COLO668 (cell line): ENCODE measurements at regions not wholly inside any gene's neighbourhood (a gene's known extent, or its start where the extent isn't known, plus 50 kb on each side); places are given as distances from the start of the nearest gene placed in this dataset.

Source experiments
- DNase-seq: peaks from one replicate; lab custom pipeline; 2025; ENCODE audit not compliant: unreplicated experiment; lab: John Stamatoyannopoulos, UW

DNA sequence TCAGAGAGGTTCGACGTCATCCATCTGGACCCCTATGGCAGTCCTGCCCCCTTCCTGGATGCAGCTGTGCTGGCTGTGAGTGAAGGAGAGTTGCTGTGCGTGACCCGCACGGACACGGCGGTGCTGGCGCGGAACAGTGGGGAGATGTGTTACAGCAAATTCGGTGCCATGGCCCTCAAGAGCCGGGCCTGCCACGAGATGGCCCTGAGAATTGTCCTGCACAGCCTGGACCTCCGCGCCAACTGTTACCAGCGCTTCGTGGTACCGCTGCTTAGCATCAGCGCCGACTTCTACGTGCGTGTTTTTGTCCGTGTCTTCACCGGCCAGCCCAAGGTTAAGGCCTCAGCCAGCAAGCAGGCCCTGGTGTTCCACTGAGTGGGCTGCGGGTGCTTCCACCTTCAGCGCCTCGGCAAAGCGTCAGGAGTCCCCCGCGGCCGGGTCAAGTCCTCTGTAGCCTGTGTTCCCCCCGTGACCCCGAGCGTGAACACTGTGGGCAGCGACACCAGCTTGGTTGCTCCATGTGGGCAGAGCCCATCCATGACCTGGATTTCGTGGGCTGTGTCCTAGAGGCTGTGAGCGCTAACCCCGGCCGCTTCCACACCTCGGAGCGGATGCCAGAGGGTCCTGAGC, 186.7 kb upstream of the SLITRK2 start:
- DNase-seq: no peak

DNA sequence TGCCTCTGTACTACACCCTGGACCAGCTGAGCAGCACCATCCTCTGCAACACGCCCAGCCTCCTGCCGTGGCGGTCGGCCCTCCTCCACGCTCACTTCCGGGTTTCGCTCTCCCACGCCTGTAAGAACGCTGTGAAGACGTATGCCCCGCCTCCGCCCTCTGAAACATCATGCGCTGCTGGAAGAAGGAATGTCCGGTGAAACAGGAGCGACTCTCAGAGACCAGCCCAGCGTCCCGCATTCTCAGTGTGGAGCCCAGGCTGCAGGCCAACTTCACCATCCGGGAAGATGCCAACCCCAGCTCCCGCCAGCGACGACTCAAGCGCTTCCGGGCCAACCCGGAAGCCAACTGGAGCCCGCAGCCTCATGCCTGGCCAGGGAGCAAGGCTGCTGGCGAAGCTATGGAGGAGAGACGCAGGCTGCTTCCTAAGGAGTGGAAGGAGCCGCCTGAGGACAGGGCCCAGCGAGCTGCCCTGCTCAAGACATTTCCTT, 186.1 kb upstream of the SLITRK2 start:
- no peak for DNase-seq

DNA sequence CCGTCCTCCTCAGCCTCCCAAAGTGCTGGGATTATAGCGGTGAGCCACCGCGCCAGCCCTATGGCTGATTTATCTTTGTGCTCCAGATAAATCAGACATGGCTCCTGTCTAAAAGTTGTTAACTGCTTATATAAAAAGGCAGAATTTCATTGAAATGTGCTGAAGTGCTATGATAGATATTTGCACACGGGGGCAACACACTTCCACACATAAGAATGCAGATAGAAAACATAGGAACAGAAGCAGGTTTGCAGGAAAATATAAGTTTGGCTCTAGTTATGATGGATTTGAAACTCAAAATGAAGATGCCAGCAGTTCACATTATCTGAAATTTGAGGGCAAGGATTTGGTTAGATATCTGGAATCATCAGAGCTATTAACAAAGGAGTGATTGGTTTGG, 163.1 kb upstream of the SLITRK2 start:
- DNase-seq: no peak

DNA sequence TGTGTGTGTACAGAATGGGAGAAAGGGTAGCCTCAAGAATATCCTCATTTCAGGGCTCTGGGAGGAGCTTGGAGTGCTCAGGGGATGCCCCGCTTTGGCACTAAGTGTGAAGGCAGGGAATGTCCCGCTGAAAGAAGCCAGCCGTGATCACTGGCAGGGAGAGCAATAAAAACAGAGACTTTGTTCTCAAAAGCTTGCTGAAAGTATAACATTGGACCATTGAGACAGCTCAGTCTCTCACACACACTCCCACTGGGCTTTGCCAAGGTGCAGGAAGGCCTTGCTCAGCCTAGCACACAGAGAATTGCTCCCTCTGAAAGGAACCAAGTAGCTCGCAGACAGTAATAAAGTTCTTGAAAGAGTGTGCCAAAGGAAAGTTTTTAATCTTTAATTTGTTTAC, 143.8 kb upstream of the SLITRK2 start:
- DNase-seq: no peak

DNA sequence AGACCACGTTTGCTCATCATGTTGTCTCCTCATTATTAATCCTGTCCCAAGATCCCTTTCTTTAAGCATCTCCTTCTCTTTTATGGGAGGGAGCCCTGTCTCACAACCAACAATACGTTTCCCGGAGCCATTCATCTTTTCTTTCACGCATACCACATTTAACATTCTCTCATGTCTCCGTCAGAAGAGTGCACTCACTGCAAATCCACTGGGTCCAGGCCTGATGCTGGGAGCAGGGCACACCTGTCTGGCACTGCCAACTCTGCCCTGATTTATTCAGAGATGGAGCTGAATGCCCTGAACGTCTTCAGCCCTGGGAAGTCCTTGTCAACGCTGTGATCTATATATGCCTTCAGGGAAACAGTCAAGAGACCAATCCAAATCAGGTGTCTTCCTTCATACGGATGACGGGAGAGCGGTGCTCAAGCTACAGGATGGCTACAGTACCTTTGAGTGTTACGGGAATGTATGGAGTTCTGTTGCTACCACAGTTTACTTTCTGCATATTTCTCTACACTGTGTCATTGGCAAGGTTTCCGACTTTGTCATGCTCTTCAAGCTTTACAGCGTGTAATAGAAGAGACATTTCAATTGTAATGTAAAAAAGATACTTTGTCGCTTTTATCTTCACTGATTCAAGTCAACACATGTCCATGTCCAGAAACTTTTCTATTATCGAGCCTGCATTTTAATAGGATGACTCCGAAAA, 140.4 kb upstream of the SLITRK2 start:
- no peak for DNase-seq

DNA sequence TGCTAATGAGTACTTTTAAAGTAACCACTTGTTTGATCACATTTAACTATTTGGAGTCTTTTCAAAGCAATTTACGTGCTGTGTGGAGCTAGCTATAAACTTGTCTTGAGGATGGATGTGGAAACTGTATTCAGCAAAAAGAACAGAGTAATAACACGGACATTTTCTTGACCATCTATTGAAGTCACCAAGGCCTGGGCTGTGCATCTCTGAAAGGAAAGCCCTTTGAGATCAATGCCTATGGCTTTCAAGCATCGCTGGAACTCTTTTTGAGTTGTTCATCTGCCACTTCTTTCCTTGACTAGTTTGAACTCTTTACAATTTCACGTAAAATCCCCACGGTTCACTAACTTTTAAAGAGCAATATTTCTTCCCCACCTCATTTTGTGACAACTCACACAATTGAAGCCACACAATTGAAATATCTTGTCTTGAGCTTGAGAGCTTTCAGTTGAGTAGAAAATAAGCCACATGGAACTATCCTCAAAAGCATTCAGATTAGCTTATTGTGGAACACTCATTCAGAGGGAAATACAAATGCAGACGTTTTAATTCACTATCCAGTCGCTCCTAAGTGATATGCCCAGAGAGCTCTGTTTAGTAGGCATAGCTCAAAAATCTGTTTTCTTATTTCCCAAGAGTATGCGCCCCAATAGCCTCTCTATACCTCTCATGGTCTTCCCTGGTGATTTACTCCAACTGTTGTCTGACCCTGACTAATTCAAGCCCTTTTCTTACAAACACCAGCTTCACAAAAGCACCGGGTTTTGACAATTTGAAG, 134.9 kb upstream of the SLITRK2 start:
- no peak for DNase-seq

DNA sequence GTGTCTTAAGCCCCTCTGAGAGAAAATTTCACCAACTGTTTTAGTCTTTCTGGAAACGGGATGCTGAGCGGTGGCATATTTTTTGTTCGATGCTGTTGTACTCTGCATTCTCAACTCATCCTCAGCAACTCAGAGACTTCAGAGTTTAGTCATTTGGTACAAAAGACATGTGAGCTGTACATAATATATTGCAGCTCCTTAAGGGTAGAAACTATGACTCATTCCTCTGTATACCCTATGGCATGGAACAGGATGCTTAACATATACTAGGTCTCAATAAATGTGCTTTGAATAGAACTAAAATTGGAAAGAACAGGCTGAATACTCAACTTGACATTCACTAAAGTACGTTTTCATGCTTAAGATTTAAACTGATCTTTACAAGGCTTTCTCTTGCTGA, 130.5 kb upstream of the SLITRK2 start:
- DNase-seq: no peak

DNA sequence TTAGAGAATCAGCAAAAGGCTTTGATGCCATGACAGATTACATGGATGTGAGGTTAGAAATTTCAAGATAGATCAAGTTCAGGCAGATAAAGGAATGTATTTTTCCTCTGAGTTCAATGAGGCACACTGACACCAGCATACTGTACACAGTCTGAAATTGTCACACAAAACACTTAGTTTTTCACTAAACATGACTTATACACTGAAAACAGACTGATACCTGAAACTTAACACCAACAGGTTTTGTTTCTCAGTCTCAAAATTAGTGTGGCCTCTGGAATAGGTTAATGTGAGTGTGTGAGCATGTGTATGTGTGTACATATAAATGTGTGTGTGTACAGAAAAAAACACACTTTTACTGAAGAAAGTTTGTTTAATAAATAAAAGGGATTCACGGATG, 129.9 kb upstream of the SLITRK2 start:
- no peak for DNase-seq

DNA sequence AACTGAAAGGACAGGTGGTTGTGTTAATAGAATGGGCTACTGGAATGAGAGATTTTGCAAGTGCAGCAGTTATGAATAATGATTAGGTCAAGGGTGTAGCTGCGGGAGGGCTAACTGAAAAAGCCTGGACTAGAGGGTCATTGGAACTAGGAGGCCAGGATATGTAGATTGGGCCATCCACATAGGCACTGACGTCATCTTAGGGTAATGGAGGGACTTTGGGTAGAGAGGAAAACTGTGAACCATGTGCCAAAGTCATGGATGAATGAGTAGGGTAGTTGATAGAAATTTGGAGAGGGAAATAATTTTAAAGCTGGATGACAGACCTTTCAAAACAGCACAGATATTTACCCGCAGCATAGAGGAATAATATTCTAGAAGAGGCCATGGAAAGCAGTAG, 123.6 kb upstream of the SLITRK2 start:
- no peak for DNase-seq

DNA sequence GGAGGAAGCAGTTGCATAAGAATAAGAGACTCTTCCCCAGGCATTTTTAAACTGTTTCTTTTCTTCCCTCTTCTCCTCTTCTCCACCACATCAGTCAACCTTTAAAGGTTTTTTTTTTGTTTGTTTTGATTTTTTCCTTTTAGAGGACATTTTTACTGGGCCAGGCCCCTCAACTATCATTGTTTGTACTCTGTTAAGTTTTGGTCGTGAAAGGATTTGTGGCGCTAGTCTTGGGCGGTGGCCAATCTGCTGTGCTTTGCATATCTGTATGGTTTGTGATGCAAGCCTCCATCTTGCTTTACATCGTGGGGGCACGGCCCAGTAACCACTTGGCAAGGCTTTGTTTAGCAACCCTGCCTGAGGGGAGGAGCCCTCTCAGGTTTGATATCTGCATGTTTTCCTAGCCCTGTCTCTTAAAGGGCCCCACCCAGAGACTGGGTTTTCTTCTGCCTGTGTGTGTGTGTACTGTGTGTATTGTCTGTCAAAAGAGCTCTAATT, 101.9 kb upstream of the SLITRK2 start:
- no peak for DNase-seq

DNA sequence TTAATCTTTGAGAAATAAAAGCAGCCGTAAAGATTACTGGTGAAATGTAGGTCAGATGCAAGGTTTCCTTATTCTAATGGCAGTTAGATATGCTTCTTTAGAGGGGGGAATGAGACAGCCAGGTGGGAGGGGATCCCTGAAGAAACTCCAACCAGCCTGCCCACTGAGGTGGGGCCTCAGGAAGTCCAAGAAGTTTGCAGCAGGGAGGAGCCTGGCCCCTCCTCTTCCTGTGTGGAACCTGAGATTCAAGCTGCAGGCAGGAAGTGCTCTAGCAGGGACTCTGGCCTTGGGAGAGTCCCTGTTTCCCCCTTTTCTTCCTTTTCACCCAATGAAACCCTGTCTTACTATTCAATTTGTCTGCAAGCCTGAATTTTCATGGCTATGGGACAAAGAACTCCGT, 101.4 kb upstream of the SLITRK2 start:
- no peak for DNase-seq

DNA sequence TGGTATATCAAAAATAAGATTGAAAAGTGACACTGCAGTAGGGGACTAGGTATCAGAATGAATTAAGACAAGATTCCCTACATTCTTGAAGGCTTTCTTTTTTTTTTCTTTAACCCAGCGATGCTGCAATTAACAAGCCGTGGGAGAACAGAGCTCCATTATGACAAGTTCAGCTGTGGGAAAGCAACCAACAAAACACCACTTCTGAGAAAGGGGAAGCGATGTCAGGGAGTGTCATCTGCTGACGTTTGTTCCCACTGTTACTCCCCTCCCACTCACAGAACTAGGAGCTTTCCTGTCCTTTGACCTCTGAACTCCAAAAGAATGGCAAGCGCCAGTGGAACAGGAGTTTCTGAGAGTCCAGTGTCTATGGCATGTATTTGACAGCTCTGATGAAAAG, 90.2 kb upstream of the SLITRK2 start:
- DNase-seq: no peak

DNA sequence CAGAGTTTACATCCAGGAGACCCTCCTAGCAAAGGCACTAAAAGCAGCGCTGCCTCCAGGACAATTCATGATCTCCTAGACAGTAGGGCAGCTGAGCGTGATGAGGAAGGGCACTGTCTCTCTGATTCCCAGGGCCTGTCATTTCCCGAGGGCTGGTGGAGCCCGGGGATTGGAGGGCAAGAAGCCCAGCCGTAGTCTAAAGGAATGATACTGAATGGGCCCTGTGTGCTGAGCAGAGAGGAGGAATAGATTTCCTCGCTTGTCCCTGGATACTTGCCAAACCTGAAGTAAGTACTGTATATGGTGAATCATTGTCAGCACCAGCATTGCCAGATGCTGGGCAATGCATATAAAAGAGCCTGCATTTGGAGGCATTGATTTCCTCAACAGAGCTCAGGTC, 88.0 kb upstream of the SLITRK2 start:
- DNase-seq: no peak

DNA sequence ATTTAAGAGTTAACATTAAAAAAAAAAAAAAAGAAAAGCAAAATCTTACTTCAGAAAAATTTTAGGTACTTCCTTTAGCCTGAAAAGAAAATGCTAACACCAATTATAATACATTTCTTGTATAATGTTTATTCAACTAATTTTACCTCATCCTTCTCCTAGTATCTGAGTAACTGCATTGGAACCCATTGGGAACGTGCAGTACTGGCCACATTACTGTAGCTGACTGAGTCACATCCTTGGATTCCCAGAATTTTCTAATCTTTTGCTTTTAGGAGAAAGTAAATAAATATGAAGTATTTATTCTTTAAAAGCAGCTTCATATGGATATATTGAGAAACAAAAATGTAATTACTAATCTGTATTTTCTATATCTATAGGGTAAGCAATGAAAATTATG, 82.6 kb upstream of the SLITRK2 start:
- no peak for DNase-seq

DNA sequence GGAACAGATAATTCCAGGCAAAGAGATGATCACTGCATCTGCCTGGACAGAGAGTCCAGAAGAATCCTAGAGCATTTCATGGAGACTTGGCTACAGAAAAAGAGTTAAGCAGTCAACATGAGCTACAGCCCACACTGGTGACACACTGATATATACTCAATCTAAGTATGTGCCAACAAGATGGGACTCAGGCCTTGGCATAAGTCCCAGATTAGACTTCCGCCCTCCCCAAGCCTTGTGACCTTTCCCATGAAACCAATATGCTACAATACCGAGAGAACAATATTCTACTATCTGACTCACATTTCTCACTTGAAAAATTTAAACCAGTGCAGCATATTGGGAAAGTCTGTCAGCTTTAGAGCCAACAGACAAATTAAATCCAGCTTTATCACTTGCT, 65.7 kb upstream of the SLITRK2 start:
- DNase-seq: no peak
